Skeletal muscle tissue (tissue), 3 donors: ENCODE measurements at regions not wholly inside any gene's neighbourhood (a gene's known extent, or its start where the extent isn't known, plus 50 kb on each side); places are given as distances from the start of the nearest gene placed in this dataset.

Source experiments
- H3K27ac ChIP-seq: one replicate; pipeline ENCODE4 v1.7.0; 2013; ENCODE audit warnings: mild to moderate bottlenecking, low read depth, low read length, inconsistent platforms
- H3K27me3 ChIP-seq, 3 donors: one replicate each; pipeline ENCODE4 v1.7.0; 2013; ENCODE audit warnings: low read length in 3 of 3; ENCODE audit not compliant: control insufficient read depth in 3 of 3, insufficient read depth in 3 of 3
- H3K36me3 ChIP-seq, 3 donors: one replicate each; pipeline ENCODE4 v1.7.0; 2013; ENCODE audit warnings: low read length in 3 of 3; ENCODE audit not compliant: control insufficient read depth in 3 of 3, insufficient read depth in 3 of 3
- H3K4me1 ChIP-seq, 3 donors: one replicate each; pipeline ENCODE4 v1.7.0; 2013; ENCODE audit warnings: low read length in 3 of 3, mild to moderate bottlenecking in 3 of 3; ENCODE audit not compliant: control insufficient read depth in 3 of 3, insufficient read depth in 3 of 3
- H3K4me3 ChIP-seq, 3 donors: one replicate each; pipeline ENCODE4 v1.7.0; 2013; ENCODE audit warnings: low read length in 3 of 3
- H3K9ac ChIP-seq, 3 donors: one replicate each; pipeline ENCODE4 v1.7.0; 2013; ENCODE audit warnings: low read length in 3 of 3, mild to moderate bottlenecking in 3 of 3, moderate library complexity in 2 of 3, low read depth in 1 of 3
- H3K9me3 ChIP-seq, 3 donors: one replicate each; pipeline ENCODE4 v1.7.0; 2013; ENCODE audit warnings: low read length in 3 of 3; ENCODE audit not compliant: control insufficient read depth in 3 of 3
- donor health status: Osteomylitis.

DNA sequence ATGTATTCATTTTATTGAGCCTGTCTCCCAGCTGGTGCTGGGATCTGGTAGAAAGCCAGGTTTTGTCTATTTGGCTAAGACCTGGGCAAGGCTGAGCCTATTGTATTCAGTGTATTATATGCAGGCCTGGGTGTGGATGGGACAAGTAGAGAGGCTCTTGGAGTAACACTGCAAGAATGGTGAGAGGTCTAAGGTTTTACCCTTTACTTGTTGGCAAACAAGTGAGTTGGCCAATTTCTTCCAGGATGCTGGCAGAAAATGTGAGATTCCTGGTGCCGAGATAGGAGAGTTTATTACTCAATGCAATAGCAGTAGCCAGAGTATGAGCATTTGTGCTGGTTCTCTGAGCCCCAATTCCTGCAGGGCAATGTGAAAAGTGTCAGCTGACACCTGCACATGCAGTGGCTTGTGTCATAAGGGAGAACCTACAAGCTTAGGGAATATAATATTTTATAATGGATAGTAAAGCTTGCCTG, 141.7 kb upstream of the PRLR start:
- no peak overlapping the region for H3K27ac ChIP-seq
- H3K36me3 ChIP-seq, result no peaks in the 10 kb centered on the region
- H3K9me3 ChIP-seq, result no peaks in the 10 kb centered on the region
- H3K4me3 ChIP-seq, result no peak overlapping the region
- H3K9ac ChIP-seq, result no peak overlapping the region
- H3K4me1 ChIP-seq, result no peaks in the 10 kb centered on the region
- H3K27me3 ChIP-seq, result no peaks in the 10 kb centered on the region

DNA sequence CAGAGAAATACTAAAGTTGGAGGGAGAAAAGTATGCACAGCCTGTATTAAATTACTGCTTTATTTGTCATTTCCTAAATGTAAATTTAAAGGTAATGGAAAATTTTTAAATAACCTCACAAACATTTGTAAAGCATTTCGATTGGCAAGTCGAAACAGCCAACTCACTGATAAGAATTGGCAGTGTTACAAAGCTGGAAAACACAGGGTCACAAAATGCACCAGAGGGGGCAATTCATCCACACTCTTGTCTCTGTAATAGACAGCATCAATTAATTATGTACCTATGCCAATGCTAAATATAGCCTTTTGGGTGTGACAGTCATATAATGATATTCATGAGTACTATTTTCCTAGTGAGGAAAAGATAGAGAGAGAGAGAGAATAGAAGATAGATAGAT, 140.6 kb upstream of the PRLR start:
- no peak overlapping the region for H3K27ac ChIP-seq
- H3K4me3 ChIP-seq, result no peak overlapping the region
- H3K27me3 ChIP-seq, result no peaks in the 10 kb centered on the region
- no peak overlapping the region for H3K9ac ChIP-seq
- no peaks in the 10 kb centered on the region for H3K4me1 ChIP-seq
- no peaks in the 10 kb centered on the region for H3K9me3 ChIP-seq
- no peaks in the 10 kb centered on the region for H3K36me3 ChIP-seq

DNA sequence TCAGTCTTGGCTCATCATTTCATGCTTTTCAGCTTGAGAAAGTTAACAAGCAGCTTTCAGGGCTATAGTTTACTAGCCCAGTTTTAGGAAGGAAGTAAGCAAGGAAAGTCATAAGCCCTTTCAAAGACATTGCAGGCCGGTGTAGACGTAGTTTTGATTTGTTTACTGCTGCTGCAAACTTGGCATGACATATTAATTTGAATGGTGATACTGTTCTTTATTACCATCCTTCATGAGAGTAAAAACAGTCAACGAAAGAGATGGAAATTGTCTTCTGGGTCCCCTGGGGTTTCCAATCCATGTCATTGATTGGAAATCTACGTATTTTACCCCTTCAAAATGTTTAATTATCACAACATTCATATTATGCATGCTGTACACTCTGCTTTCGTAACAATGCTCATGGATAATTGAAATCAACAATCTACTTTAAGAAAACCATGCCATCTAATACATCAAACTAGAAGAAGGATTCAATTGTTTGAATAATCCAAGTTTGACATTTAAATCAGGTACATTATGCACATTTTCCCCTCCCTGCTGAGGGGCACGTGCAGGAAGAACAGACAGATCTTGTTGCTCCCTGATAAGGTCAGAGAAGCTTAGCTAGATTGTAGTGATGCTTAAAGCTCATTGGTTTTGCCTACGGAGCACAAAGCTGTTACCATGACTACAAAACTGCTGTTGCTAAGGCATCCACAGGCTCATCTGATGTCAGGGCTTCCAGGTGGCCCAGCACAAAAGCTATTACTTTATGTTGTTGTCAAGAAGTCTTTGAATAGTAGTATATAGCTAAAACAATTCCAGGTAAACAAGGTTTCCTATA, 139.9 kb upstream of the PRLR start:
- Histone ChIP-seq H3K27me3 (no peaks in the 10 kb centered on the region), H3K36me3 (no peaks in the 10 kb centered on the region), H3K9ac (no peak overlapping the region), H3K4me1 (no peaks in the 10 kb centered on the region), H3K27ac (no peak overlapping the region), H3K4me3 (no peak overlapping the region), H3K9me3 (no peaks in the 10 kb centered on the region)

DNA sequence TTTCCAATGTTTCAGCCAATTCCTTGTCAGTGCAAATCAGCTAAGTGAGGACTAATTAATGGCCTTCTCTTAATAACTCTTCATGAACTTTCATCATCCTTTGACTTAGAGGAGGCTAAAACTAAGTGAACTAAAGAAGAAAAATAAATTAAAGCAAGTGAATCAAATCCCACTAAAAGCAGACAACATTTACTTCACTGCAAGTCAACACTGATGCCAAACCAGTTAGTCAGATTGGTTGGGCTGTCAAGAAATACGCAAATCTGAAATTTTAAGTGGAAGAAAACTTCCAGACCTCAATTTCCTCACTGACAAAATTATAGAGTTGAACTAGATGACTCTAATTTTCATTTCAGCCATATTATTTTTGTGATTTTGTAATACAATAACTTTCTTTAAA, 137.2 kb upstream of the PRLR start:
- no peaks in the 10 kb centered on the region for H3K27me3 ChIP-seq
- no peak overlapping the region for H3K4me3 ChIP-seq
- H3K27ac ChIP-seq, result no peak overlapping the region
- H3K4me1 ChIP-seq, result no peaks in the 10 kb centered on the region
- H3K36me3 ChIP-seq, result no peaks in the 10 kb centered on the region
- H3K9me3 ChIP-seq, result no peaks in the 10 kb centered on the region
- no peak overlapping the region for H3K9ac ChIP-seq

DNA sequence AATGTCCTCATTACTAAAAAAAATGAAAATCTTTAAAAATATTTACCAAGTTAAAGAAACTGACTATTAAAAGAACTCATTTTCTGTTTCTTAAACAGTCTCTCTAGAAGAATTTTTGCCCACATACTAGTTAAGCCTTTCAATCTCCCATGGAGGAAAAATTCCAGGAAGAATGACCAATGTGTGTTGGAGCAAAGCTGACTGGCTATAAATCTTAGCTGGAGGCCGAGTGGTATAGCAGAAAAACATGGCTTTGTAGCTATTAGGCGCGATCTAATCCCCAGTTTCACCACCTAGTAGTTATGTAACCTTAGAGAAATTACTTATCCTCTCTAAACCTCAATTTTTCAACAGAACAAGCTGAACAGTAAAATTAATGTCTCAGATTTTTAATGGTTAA, 135.5 kb upstream of the PRLR start:
- no peak overlapping the region for H3K4me3 ChIP-seq
- H3K9ac ChIP-seq, result no peak overlapping the region
- H3K9me3 ChIP-seq, result no peaks in the 10 kb centered on the region
- H3K36me3 ChIP-seq, result no peaks in the 10 kb centered on the region
- no peaks in the 10 kb centered on the region for H3K27me3 ChIP-seq
- H3K4me1 ChIP-seq, result no peaks in the 10 kb centered on the region
- H3K27ac ChIP-seq, result no peak overlapping the region

DNA sequence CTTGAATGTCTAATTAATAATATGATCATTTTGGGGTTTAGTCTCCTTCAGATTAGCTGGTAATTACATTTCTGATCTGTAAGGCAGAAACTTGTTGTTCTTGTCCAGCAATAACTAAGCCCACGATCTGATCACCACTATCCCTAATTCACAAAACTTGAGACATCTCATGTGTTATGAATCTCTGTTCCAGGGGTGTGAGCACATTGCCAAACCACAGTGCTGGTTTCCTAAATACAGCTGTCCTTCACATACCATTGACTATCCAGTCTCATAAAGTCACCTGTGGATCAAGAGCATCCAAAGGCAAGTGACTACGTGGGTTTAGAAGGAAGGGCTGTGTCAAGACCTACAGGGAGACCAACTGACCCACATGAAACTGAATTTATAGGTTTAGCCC, 134.1 kb upstream of the PRLR start:
- Histone ChIP-seq H3K9me3 (no peaks in the 10 kb centered on the region), H3K4me1 (no peaks in the 10 kb centered on the region), H3K9ac (no peak overlapping the region), H3K36me3 (no peaks in the 10 kb centered on the region), H3K27me3 (no peaks in the 10 kb centered on the region), H3K27ac (no peak overlapping the region), H3K4me3 (no peak overlapping the region)

DNA sequence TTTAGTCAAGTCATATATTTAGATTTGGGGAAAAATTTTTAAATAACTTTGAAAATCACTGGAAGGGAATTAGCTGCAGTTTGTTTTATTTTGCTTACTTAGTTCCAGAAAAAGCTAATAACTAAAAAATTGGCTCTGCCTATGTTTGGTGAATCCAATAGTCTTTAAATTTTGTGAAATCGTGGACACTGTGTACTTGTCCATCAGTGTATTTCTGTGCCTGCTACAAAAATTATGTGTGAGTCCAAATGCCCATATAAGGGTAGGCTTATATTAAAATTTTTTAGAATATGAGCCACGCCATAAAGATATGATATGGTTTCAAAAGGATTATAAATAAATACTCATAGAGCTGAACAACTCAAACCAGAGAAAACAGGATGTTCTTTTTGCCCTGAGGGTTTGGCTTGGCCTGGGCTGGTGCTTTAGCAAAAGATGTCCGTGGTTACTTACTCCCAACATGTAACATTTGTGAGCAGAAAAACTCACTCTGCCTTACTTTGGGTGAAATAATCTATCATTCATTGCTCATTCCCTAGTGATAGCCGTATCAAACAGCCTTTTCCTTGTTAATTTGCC, 133.2 kb upstream of the PRLR start:
- Histone ChIP-seq H3K27ac (no peak overlapping the region), H3K4me3 (no peak overlapping the region)

DNA sequence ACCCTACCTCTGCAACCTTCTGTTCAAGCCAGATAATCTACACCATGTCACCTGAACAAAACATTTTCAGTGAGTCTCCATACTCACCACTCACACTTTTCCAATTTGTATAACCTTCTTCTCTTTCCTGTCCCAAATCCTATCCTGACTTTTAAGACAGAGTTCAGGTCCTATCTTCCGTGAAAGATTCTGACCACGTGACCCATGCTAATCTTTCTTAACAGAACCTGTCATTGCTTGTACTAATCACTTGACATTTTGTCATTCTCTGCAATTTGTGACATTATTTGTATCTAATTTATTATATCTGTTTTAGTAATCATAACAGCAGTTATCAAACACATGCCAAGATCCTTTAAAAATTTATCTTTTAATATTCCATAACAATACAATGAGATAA, 132.5 kb upstream of the PRLR start:
- no peak overlapping the region for H3K4me3 ChIP-seq
- no peak overlapping the region for H3K9ac ChIP-seq
- H3K9me3 ChIP-seq, result no peaks in the 10 kb centered on the region
- H3K27ac ChIP-seq, result no peak overlapping the region
- no peaks in the 10 kb centered on the region for H3K4me1 ChIP-seq
- no peaks in the 10 kb centered on the region for H3K36me3 ChIP-seq
- H3K27me3 ChIP-seq, result no peaks in the 10 kb centered on the region

More for the DNA sequence above, 133.2 kb upstream of the PRLR start:
- no peaks in the 10 kb centered on the region for H3K36me3 ChIP-seq
- no peaks in the 10 kb centered on the region for H3K9me3 ChIP-seq
- no peak overlapping the region for H3K9ac ChIP-seq
- H3K27me3 ChIP-seq, result no peaks in the 10 kb centered on the region
- H3K4me1 ChIP-seq, result no peaks in the 10 kb centered on the region

DNA sequence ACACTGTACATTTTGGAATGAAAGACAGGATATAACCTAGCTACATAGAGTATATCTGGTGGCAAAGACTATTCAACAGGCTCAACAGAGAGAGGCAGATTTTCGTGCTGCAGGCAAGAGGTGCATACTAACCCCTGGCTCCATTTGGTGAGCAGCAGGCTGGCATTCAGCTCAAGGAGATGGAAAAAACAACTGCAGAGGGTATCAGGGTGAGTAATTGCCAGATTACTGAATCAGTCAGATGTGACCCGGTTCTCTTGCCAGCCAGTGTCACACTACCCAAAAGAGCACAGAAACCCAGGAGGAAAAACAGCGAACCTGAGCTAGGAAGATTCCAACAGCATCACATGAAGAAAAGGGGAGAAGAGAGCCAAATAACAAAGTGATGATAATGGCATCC, 130.4 kb upstream of the PRLR start:
- Histone ChIP-seq H3K4me1 (no peaks in the 10 kb centered on the region), H3K9me3 (no peaks in the 10 kb centered on the region), H3K27me3 (no peaks in the 10 kb centered on the region), H3K27ac (no peak overlapping the region), H3K4me3 (no peak overlapping the region), H3K36me3 (no peaks in the 10 kb centered on the region), H3K9ac (no peak overlapping the region)

DNA sequence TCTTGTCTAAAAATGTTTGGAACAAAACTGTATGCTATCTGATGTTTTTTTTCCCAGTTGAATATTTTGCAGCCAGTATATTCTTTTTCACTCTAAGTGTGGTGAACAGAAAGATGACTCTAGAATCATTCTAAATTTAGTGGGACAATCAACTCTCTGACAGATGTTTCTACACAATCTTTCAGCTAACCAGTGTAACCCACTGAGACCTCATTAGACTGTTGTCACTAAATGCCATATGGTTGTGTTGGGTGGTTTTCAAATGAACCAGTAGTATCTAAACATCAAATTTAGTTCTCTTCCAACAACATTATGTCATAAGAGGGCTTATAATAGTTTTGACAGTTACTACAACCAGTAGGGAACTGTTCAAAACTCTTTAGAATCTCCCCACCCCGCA, 129.6 kb upstream of the PRLR start:
- H3K4me3 ChIP-seq, result no peak overlapping the region
- H3K9me3 ChIP-seq, result no peaks in the 10 kb centered on the region
- no peak overlapping the region for H3K9ac ChIP-seq
- no peak overlapping the region for H3K27ac ChIP-seq
- no peaks in the 10 kb centered on the region for H3K27me3 ChIP-seq
- H3K36me3 ChIP-seq, result no peaks in the 10 kb centered on the region
- no peaks in the 10 kb centered on the region for H3K4me1 ChIP-seq
